K562 (cell line): ENCODE measurements at regions not wholly inside any gene's neighbourhood (a gene's known extent, or its start where the extent isn't known, plus 50 kb on each side); places are given as distances from the start of the nearest gene placed in this dataset.
A peak's percentile ranks its signal among the peaks of the same experiment; 100 is the strongest.

Source experiments
- ATAC-seq: fragments of 200-7000 bp; cut with Tn5 transposase; 3 replicates; pipeline ENCODE4 v1.9.1; 2020; ENCODE audit warnings: moderate library complexity
- BruUV-seq: library from RNA; stranded (reverse); fragments of 400-500 nt; replicated peaks from 2 replicates; lab custom pipeline; 2021; lab: Mats Ljungman, UMichigan
- CTCF ChIA-PET: fragments of 300-600 bp; formaldehyde crosslinking; extraction: SDS; loops from one replicate; lab custom pipeline; 2021; ENCODE audit warnings: low intra/inter-chr PET ratio; lab: Yijun Ruan, JAX
- POLR2A ChIA-PET: fragments of 300-600, 350-650 bp; sonication (Branson Sonifier 250); formaldehyde crosslinking; extraction: SDS; loops from one replicate; lab custom pipeline; 2021; ENCODE audit warnings: antibody characterized with exemption, inconsistent platforms; lab: Yijun Ruan, JAX
- DNase-seq, 4 experiments: peaks; one replicate each; pipeline versions ENCODE4 v3.0.0 to v3.0.0-alpha.2; 2011 to 2018; ENCODE audit warnings: low spot score in 3 of 4, mixed read lengths in 3 of 4; ENCODE audit errors: extremely low read depth in 1 of 4
- FAIRE-seq: peaks from 2 replicates; lab custom pipeline; 2011; peaks lifted over from hg19 to GRCh38; lab: Jason Lieb, UNC
- H2AFZ ChIP-seq: 2 replicates; pipeline ENCODE4 v1.6.0; 2011; ENCODE audit warnings: low read depth, low read length, control low read depth, inconsistent platforms
- H3K27ac ChIP-seq: fragments of 200-600 bp; 3 replicates; pipeline ENCODE4 v1.8.0; 2011; ENCODE audit warnings: low read depth, mild to moderate bottlenecking, control low read depth, inconsistent platforms, low read length, moderate library complexity, mixed read lengths; ENCODE audit errors: extremely low read depth
- H3K27me3 ChIP-seq, 2 experiments: fragments of 300-600 bp in 1 of 2; 2 replicates in 1 of 2; 3 replicates in 1 of 2; pipeline versions ENCODE4 v1.6.0 to v1.8.0; 2011; ENCODE audit warnings: inconsistent platforms in 2 of 2, low read length in 2 of 2, mild to moderate bottlenecking in 1 of 2, mixed read lengths in 1 of 2, moderate library complexity in 1 of 2; ENCODE audit not compliant: control insufficient read depth in 2 of 2, insufficient read depth in 2 of 2
- H3K36me3 ChIP-seq: fragments of 300-600 bp; 3 replicates; pipeline ENCODE4 v1.8.0; 2011; ENCODE audit warnings: mild to moderate bottlenecking, low read length, inconsistent platforms; ENCODE audit not compliant: control insufficient read depth, insufficient read depth
- H3K4me1 ChIP-seq, 2 experiments: fragments of 200-600 bp in 1 of 2; replicated peaks in 1 of 2; 2 replicates in 1 of 2; 3 replicates in 1 of 2; pipeline versions ENCODE4 v1.5.1 to v1.8.0; 2011; ENCODE audit warnings: inconsistent platforms in 2 of 2, low read length in 2 of 2, mild to moderate bottlenecking in 1 of 2, mixed read lengths in 1 of 2, moderate library complexity in 1 of 2; ENCODE audit not compliant: control insufficient read depth in 2 of 2, insufficient read depth in 2 of 2
- H3K4me2 ChIP-seq: 2 replicates; pipeline ENCODE4 v1.6.1; 2011; ENCODE audit warnings: low read length, control low read depth, inconsistent platforms, mixed read lengths; ENCODE audit not compliant: insufficient read depth
- H3K4me3 ChIP-seq: fragments of 200-600 bp; sonication (generic), shearing (Covaris generic); 2 replicates; pipeline ENCODE4 v1.5.1; 2016; ENCODE audit warnings: control low read depth, inconsistent platforms
- H3K79me2 ChIP-seq: fragments of 200-600 bp; 3 replicates; pipeline ENCODE4 v1.8.0; 2011; ENCODE audit warnings: low read length, inconsistent platforms; ENCODE audit not compliant: control insufficient read depth, insufficient read depth
- H3K9ac ChIP-seq, 2 experiments: 2 replicates each; pipeline versions ENCODE4 v1.6.0 to v1.6.1; 2011; ENCODE audit warnings: low read depth in 2 of 2, low read length in 2 of 2, control low read depth in 1 of 2, inconsistent platforms in 1 of 2, mild to moderate bottlenecking in 1 of 2, mixed read lengths in 1 of 2; ENCODE audit not compliant: insufficient read depth in 1 of 2
- H3K9me1 ChIP-seq: one replicate; pipeline ENCODE4 v1.6.0; 2011; ENCODE audit warnings: inconsistent platforms, mild to moderate bottlenecking, low read length, moderate library complexity; ENCODE audit not compliant: control insufficient read depth, insufficient read depth
- H3K9me3 ChIP-seq: replicated peaks from 2 replicates; pipeline ENCODE4 v1.5.1; 2011; ENCODE audit warnings: low read depth, low read length, inconsistent platforms; ENCODE audit not compliant: control insufficient read depth, insufficient read depth
- H4K20me1 ChIP-seq: replicated peaks from 2 replicates; pipeline ENCODE4 v1.6.1; 2011; ENCODE audit warnings: low read length, inconsistent platforms, mixed read lengths; ENCODE audit not compliant: control insufficient read depth, insufficient read depth
- ARID1B ChIP-seq: fragments of 450-650 bp; IDR thresholded peaks from 2 replicates; pipeline ENCODE4 v1.6.1; 2016; ENCODE audit warnings: antibody characterized with exemption, mild to moderate bottlenecking, inconsistent platforms
- CUX1 ChIP-seq: fragments of 200-800 bp; sonication (Bioruptor generic); IDR thresholded peaks from 2 replicates; pipeline ENCODE4 v1.6.1; 2016; ENCODE audit warnings: missing genetic modification characterization, missing compliant biosample characterization
- TAL1 ChIP-seq: fragments of 450-650 bp; IDR thresholded peaks from 2 replicates; pipeline ENCODE4 v1.6.1; 2016; ENCODE audit warnings: mild to moderate bottlenecking
- TCF3 ChIP-seq: sonication (generic); formaldehyde crosslinking; IDR thresholded peaks from 2 replicates; pipeline ENCODE4 v1.4.0; 2020; ENCODE audit warnings: mild to moderate bottlenecking, missing genetic modification reagents
- THRAP3 ChIP-seq: fragments of 450-650 bp; IDR thresholded peaks from 2 replicates; pipeline ENCODE4 v1.6.1; 2016; ENCODE audit warnings: mild to moderate bottlenecking, inconsistent platforms, borderline replicate concordance
- WGBS: fragments of 100-300 bp; shearing (Covaris generic); methylation state at CpG from one replicate; pipeline ENCODE4 v1.1.6; 2016; ENCODE audit warnings: low coverage, mixed read lengths; ENCODE audit not compliant: insufficient coverage; ENCODE audit errors: missing lambda C conversion rate; 5-methylcytosine and 5-hydroxymethylcytosine counted together
- in situ Hi-C: fragments of 300-500 bp; cut with MboI; formaldehyde crosslinking; loops from 4 replicates; pipeline ENCODE4 v1.15.0; 2018; ENCODE audit warnings: inconsistent platforms, mixed read lengths
- intact Hi-C: fragments of 100-400 bp; cut with micrococcal nuclease; formaldehyde crosslinking; loops from 2 replicates; pipeline ENCODE4 v1.14.2; 2022
- TF ChIP-seq, protein P1 (sequence below): fragments of 250-450 bp; sonication (Bioruptor Pico); IDR thresholded peaks from 2 replicates; pipeline ENCODE4 v1.5.0; 2020; ENCODE audit warnings: mild to moderate bottlenecking

DNA sequence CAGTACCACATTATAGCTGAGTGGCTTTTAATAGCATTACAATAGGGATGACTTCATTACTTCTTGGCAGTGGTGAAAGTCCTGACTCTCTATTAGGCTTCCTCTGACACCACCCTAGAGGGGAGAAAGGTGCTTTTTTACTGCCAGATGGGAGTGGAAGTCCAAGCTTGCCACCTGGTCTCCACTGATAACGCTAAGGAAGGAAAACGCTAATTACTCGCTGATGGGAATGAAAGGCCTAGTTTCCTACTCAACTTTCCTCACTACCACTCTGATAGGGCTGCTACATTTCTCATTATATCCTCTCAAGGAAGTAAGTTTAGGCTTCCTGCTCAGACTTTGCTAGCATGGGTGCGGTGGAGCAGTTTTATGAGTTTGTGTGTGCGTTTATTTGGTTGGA, 62.3 kb upstream of the PAGE3 start:
- ATAC-seq (no peak), DNase-seq (peak in 3 of 4 experiments; percentile 11 to 23 (median 15)), FAIRE-seq (no peak)
- Histone ChIP-seq H3K36me3 (no peaks in the 10 kb centered on the region), H3K4me1 (no peaks in the 10 kb centered on the region), H4K20me1 (no peaks in the 10 kb centered on the region), H3K9me1 (no peaks in the 10 kb centered on the region), H2AFZ (0 out of 2 replicates have a peak overlapping the region, but pooled peaks have one; percentile 54), H3K27ac (no peak overlapping the region), H3K27me3 (no peaks in the 10 kb centered on the region), H3K4me2 (no peak overlapping the region), H3K9ac (no peak overlapping the region), H3K9me3 (no peaks in the 10 kb centered on the region), H3K4me3 (no peak overlapping the region), H3K79me2 (no peaks in the 10 kb centered on the region)
- in situ Hi-C loops = no loop called here
- intact Hi-C loops = no loop called here
- ChIA-PET POLR2A (no interaction called here), CTCF (no interaction called here)
- BruUV-seq = no TSS peak
- WGBS = 0% methylated on average over 5 of the region's 5 CpGs
- TF ChIP-seq, protein P1, sequence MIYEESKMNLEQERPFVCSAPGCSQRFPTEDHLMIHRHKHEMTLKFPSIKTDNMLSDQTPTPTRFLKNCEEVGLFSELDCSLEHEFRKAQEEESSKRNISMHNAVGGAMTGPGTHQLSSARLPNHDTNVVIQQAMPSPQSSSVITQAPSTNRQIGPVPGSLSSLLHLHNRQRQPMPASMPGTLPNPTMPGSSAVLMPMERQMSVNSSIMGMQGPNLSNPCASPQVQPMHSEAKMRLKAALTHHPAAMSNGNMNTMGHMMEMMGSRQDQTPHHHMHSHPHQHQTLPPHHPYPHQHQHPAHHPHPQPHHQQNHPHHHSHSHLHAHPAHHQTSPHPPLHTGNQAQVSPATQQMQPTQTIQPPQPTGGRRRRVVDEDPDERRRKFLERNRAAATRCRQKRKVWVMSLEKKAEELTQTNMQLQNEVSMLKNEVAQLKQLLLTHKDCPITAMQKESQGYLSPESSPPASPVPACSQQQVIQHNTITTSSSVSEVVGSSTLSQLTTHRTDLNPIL (CRISPR knock-in tag) = no peak
- TF ChIP-seq TCF3 = 0 out of 2 replicates have a peak, but pooled peaks have one; percentile 28
- peak; percentile 48 for TF ChIP-seq ARID1B
- TF ChIP-seq TAL1 = peak; percentile 46; the same call in 1 of the 2 replicates
- TF ChIP-seq CUX1 = no peak
- no peak for TF ChIP-seq THRAP3
